SK-N-SH treated with all-trans-retinoic acid at 6 μM for 48 hours (cell line): ENCODE measurements at regions not wholly inside any gene's neighbourhood (a gene's known extent, or its start where the extent isn't known, plus 50 kb on each side); places are given as distances from the start of the nearest gene placed in this dataset.
A peak's percentile ranks its signal among the peaks of the same experiment; 100 is the strongest.

ENCODE experiments used
- ATAC-seq: fragments of 200-7000 bp; cut with Tn5 transposase; 3 replicates; pipeline ENCODE4 v1.9.1; 2020; ENCODE audit warnings: mild to moderate bottlenecking, moderate library complexity
- ARNTL ChIP-seq: fragments of 450-650 bp; formaldehyde crosslinking; IDR thresholded peaks from 2 replicates; pipeline ENCODE4 v1.5.0; 2020; ENCODE audit warnings: low read depth, mild to moderate bottlenecking, moderate library complexity, borderline replicate concordance
- BACH2 ChIP-seq: fragments of 250-450 bp; sonication (Bioruptor Pico); IDR thresholded peaks from 2 replicates; pipeline ENCODE4 v1.9.0; 2021; ENCODE audit warnings: mild to moderate bottlenecking, borderline replicate concordance
- CSDC2 ChIP-seq: fragments of 250-450 bp; sonication (Bioruptor Pico); IDR thresholded peaks from 2 replicates; pipeline ENCODE4 v1.5.0; 2020; ENCODE audit warnings: mild to moderate bottlenecking, moderate library complexity
- CSRNP3 ChIP-seq: fragments of 250-450 bp; sonication (Bioruptor Pico); IDR thresholded peaks from 2 replicates; pipeline ENCODE4 v1.5.1; 2021; ENCODE audit warnings: mild to moderate bottlenecking, moderate library complexity
- ESRRG ChIP-seq: fragments of 250-450 bp; sonication (Bioruptor Pico); IDR thresholded peaks from 2 replicates; pipeline ENCODE4 v1.6.1; 2021; ENCODE audit warnings: mild to moderate bottlenecking
- ISL1 ChIP-seq: fragments of 250-450 bp; sonication (Bioruptor Pico); IDR thresholded peaks from 2 replicates; pipeline ENCODE4 v2.1.2; 2022; ENCODE audit warnings: mild to moderate bottlenecking, moderate library complexity
- OSR1 ChIP-seq: fragments of 250-450 bp; sonication (Bioruptor Pico); IDR thresholded peaks from 2 replicates; pipeline ENCODE4 v1.8.0; 2022; ENCODE audit warnings: moderate library complexity, mild to moderate bottlenecking, inconsistent platforms
- POU6F1 ChIP-seq: fragments of 250-450 bp; sonication (Bioruptor Pico); IDR thresholded peaks from 2 replicates; pipeline ENCODE4 v1.8.0; 2021; ENCODE audit warnings: low read depth, mild to moderate bottlenecking, moderate library complexity, borderline replicate concordance
- PPARA ChIP-seq: fragments of 250-450 bp; sonication (Bioruptor Pico); IDR thresholded peaks from 2 replicates; pipeline ENCODE4 v1.5.0; 2020; ENCODE audit warnings: mild to moderate bottlenecking, borderline replicate concordance
- RARB ChIP-seq: fragments of 250-450 bp; sonication (Bioruptor Pico); IDR thresholded peaks from 2 replicates; pipeline ENCODE4 v1.8.0; 2021; ENCODE audit warnings: mild to moderate bottlenecking, moderate library complexity
- SNAI2 ChIP-seq: fragments of 250-450 bp; sonication (Bioruptor Pico); IDR thresholded peaks from 2 replicates; pipeline ENCODE4 v1.5.0; 2020; ENCODE audit warnings: mild to moderate bottlenecking, moderate library complexity
- TCF4 ChIP-seq: fragments of 250-450 bp; sonication (Bioruptor Pico); IDR thresholded peaks from 2 replicates; pipeline ENCODE4 v1.8.0; 2021; ENCODE audit warnings: mild to moderate bottlenecking, moderate library complexity, borderline replicate concordance
- TOX ChIP-seq: fragments of 250-450 bp; sonication (Bioruptor Pico); IDR thresholded peaks from 2 replicates; pipeline ENCODE4 v1.8.0; 2021; ENCODE audit warnings: mild to moderate bottlenecking, moderate library complexity, borderline replicate concordance
- TSHZ2 ChIP-seq: fragments of 250-450 bp; sonication (Bioruptor Pico); IDR thresholded peaks from 2 replicates; pipeline ENCODE4 v1.5.0; 2020; ENCODE audit warnings: mild to moderate bottlenecking, moderate library complexity
- ZC3H10 ChIP-seq: fragments of 250-450 bp; sonication (Bioruptor Pico); IDR thresholded peaks from 2 replicates; pipeline ENCODE4 v1.5.1; 2021; ENCODE audit warnings: mild to moderate bottlenecking, moderate library complexity
- ZFP3 ChIP-seq: fragments of 250-450 bp; sonication (Bioruptor Pico); IDR thresholded peaks from 2 replicates; pipeline ENCODE4 v1.5.0; 2020; ENCODE audit warnings: mild to moderate bottlenecking, moderate library complexity
- ZFP30 ChIP-seq: fragments of 450-650 bp; formaldehyde crosslinking; IDR thresholded peaks from 2 replicates; pipeline ENCODE4 v1.5.0; 2022; ENCODE audit warnings: mild to moderate bottlenecking, moderate library complexity
- ZNF565 ChIP-seq: fragments of 450-650 bp; formaldehyde crosslinking; conservative IDR thresholded peaks from 2 replicates; pipeline ENCODE4 v1.5.0; 2020; ENCODE audit warnings: low read depth, mild to moderate bottlenecking, moderate library complexity
- ZNF70 ChIP-seq: fragments of 450-650 bp; formaldehyde crosslinking; IDR thresholded peaks from 2 replicates; pipeline ENCODE4 v1.5.0; 2020; ENCODE audit warnings: mild to moderate bottlenecking, moderate library complexity
- ZNF8 ChIP-seq: fragments of 450-650 bp; formaldehyde crosslinking; IDR thresholded peaks from 2 replicates; pipeline ENCODE4 v1.5.0; 2020; ENCODE audit warnings: mild to moderate bottlenecking, moderate library complexity

- no peak for ATAC-seq
Measured at GRCh38 chr9:3045153-3045552, 201.3 kb upstream of the PUM3 start.

GRCh38 chr9:3043369-3043768 is 199.5 kb upstream of the PUM3 start:
- no peak for TF ChIP-seq ZNF8 (CRISPR knock-in tag)
- no peak for TF ChIP-seq OSR1 (CRISPR knock-in tag)
- no peak for TF ChIP-seq TOX (CRISPR knock-in tag)
- no peak for TF ChIP-seq ESRRG (CRISPR knock-in tag)
- no peak for TF ChIP-seq ZFP3 (CRISPR knock-in tag)
- TF ChIP-seq POU6F1 (CRISPR knock-in tag), result no peak
- no peak for TF ChIP-seq TSHZ2
- no peak for TF ChIP-seq SNAI2
- TF ChIP-seq TCF4, result no peak
- TF ChIP-seq ZNF70, result no peak
- no peak for TF ChIP-seq ZC3H10 (CRISPR knock-in tag)
- ATAC-seq, result peak; percentile 33; the same call in 2 of the 3 replicates

More at GRCh38 chr9:3045153-3045552, 201.3 kb upstream of the PUM3 start:
- TF ChIP-seq CSDC2 (CRISPR knock-in tag) (no peak), OSR1 (CRISPR knock-in tag) (no peak), ZNF70 (no peak), ZFP30 (CRISPR knock-in tag) (no peak), ZC3H10 (CRISPR knock-in tag) (no peak), CSRNP3 (CRISPR knock-in tag) (no peak), ZNF8 (CRISPR knock-in tag) (no peak), RARB (no peak), ZNF565 (CRISPR knock-in tag) (no peak), POU6F1 (CRISPR knock-in tag) (no peak), BACH2 (CRISPR knock-in tag) (no peak), TSHZ2 (no peak), PPARA (CRISPR knock-in tag) (no peak), SNAI2 (no peak)

- ATAC-seq, result no peak
- no peak for TF ChIP-seq ZC3H10 (CRISPR knock-in tag)
- TF ChIP-seq ISL1 (CRISPR knock-in tag), result no peak
- TF ChIP-seq ARNTL, result no peak
- no peak for TF ChIP-seq TOX (CRISPR knock-in tag)
- TF ChIP-seq OSR1 (CRISPR knock-in tag), result no peak
Measured at GRCh38 chr9:3040761-3041160, 196.9 kb upstream of the PUM3 start.
